Natural killer cell (primary cell): ENCODE measurements at regions not wholly inside any gene's neighbourhood (a gene's known extent, or its start where the extent isn't known, plus 50 kb on each side); places are given as distances from the start of the nearest gene placed in this dataset.
"Not testable (repeated sequence)": the region's sequence is repeated elsewhere in the genome, so short reads cannot be mapped to it uniquely, and the experiment has no call there.

Experiments
- ATAC-seq, 3 donors: fragments of 150-1000 bp in 2 of 3; fragments of 200-7000 bp in 1 of 3; cut with Tn5 transposase; 1 replicate in 1 of 3; 2 replicates in 2 of 3; pipeline ENCODE4 v1.10.0; 2021; ENCODE audit warnings: mild to moderate bottlenecking in 2 of 3, moderate library complexity in 2 of 3
- DNase-seq, 2 donors: peaks; one replicate each; pipeline versions ENCODE4 v3.0.0 to v3.0.0-alpha.2; 2013 to 2021; ENCODE audit warnings: mixed read lengths in 1 of 2
- H3K27ac ChIP-seq: one replicate; pipeline ENCODE4 v1.5.1; 2013; ENCODE audit warnings: mild to moderate bottlenecking, low read length
- H3K27me3 ChIP-seq: one replicate; pipeline ENCODE4 v1.6.1; 2013; ENCODE audit warnings: low read length; ENCODE audit not compliant: control insufficient read depth, insufficient read depth
- H3K36me3 ChIP-seq: one replicate; pipeline ENCODE4 v1.6.1; 2013; ENCODE audit warnings: low read length; ENCODE audit not compliant: control insufficient read depth, insufficient read depth
- H3K4me1 ChIP-seq: one replicate; pipeline ENCODE4 v1.6.1; 2013; ENCODE audit warnings: low read length; ENCODE audit not compliant: control insufficient read depth, insufficient read depth
- H3K4me3 ChIP-seq: one replicate; pipeline ENCODE4 v1.5.1; 2013; ENCODE audit warnings: low read length
- H3K9me3 ChIP-seq: one replicate; pipeline ENCODE4 v1.6.1; 2013; ENCODE audit warnings: low read length; ENCODE audit not compliant: control insufficient read depth, insufficient read depth
- H3K27ac Mint-ChIP-seq, 2 donors: one replicate each; pipeline ENCODE4 v1.8.0; 2022; ENCODE audit warnings: mild to moderate bottlenecking in 2 of 2, mixed read lengths in 2 of 2, moderate library complexity in 1 of 2
- H3K27me3 Mint-ChIP-seq, 2 donors: one replicate each; pipeline ENCODE4 v1.8.0; 2022; ENCODE audit warnings: low read depth in 2 of 2, mixed read lengths in 2 of 2
- H3K36me3 Mint-ChIP-seq: one replicate; pipeline ENCODE4 v1.8.0; 2022; ENCODE audit warnings: mixed read lengths
- H3K4me1 Mint-ChIP-seq, 2 donors: one replicate each; pipeline ENCODE4 v1.8.0; 2022; ENCODE audit warnings: mixed read lengths in 2 of 2
- H3K4me3 Mint-ChIP-seq: one replicate; pipeline ENCODE4 v1.8.0; 2022; ENCODE audit warnings: mild to moderate bottlenecking, moderate library complexity, mixed read lengths
- H3K9me3 Mint-ChIP-seq, 2 donors: one replicate each; pipeline ENCODE4 v1.8.0; 2022; ENCODE audit warnings: mixed read lengths in 2 of 2
- CTCF ChIP-seq: fragments of 200-600 bp; IDR thresholded peaks from one replicate; pipeline ENCODE4 v1.8.0; 2022; ENCODE audit warnings: antibody characterized with exemption
- WGBS: methylation state at CpG from one replicate; pipeline ENCODE4 v1.1.7; 2013; ENCODE audit warnings: missing lambda C conversion rate; ENCODE audit not compliant: insufficient coverage; 5-methylcytosine and 5-hydroxymethylcytosine counted together
- intact Hi-C: fragments of 100-400 bp; cut with micrococcal nuclease; formaldehyde crosslinking; loops from one replicate; pipeline ENCODE4 v1.14.2; 2022

DNA sequence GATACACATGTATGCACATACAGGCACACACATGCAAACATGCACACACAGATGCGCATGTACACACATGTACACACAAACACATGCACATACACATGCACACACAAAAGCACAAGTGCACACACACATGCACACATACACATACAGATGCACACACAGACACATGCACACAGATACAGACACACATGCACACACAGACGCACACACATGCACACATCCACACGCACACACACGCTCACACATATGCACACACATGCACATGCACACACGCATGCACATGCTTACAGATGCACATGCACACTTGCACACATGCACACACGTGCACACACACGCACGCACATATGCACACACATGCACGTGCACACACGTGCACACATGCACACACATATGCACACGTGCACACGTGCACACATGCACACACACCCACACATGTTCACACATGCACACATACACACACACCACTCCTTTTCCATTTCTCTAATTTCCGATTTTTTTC, 283.8 kb upstream of the FRG2C start:
- H3K27me3 ChIP-seq: no peaks in the 10 kb centered on the region
- no peaks in the 10 kb centered on the region for H3K9me3 ChIP-seq
- no peaks in the 10 kb centered on the region for H3K27me3 Mint-ChIP-seq
- H3K27ac ChIP-seq: no peak overlapping the region
- TF ChIP-seq CTCF: no peak
- H3K9me3 Mint-ChIP-seq: peaks cover 10 to 14% of the 10 kb centered on the region in 2 donors
- intact Hi-C loops: no loop called here
- DNase-seq (no peak), ATAC-seq (peak in 1 of 3 donors; percentile 30)
- 97% methylated on average over 12 of the region's 13 CpGs for WGBS
- H3K36me3 ChIP-seq: no peaks in the 10 kb centered on the region
- H3K27ac Mint-ChIP-seq: no peak overlapping the region
- no peak overlapping the region for H3K4me3 ChIP-seq
- H3K4me1 Mint-ChIP-seq: no peaks in the 10 kb centered on the region
- no peaks in the 10 kb centered on the region for H3K4me1 ChIP-seq
- H3K4me3 Mint-ChIP-seq: no peak overlapping the region
- H3K36me3 Mint-ChIP-seq: no peaks in the 10 kb centered on the region

DNA sequence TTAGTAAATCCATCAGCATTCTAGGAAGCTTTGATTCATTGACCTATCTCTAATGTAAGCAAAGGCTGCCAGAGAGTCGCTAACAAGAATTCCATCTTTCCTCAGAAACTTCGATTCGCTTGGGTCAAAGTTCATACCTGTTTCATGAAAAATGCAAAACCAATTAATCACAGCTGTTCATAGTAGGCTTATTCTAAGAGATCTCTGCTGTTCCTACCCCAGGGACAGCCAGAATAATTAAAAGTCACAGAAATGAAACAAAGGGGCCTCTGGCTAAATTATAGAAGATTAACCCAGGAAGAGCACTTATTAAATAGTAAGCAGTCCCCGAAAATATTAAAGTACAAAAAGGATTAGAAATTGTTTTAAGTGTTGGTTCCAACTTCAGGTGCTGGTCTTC, 280.1 kb upstream of the FRG2C start:
- H3K4me3 Mint-ChIP-seq, H3K27ac ChIP-seq, H3K27me3 ChIP-seq, H3K36me3 ChIP-seq, ATAC-seq, H3K4me3 ChIP-seq, H3K9me3 ChIP-seq, H3K4me1 Mint-ChIP-seq, H3K27ac Mint-ChIP-seq, H3K4me1 ChIP-seq, DNase-seq, intact Hi-C loops, H3K27me3 Mint-ChIP-seq, H3K36me3 Mint-ChIP-seq: not testable (repeated sequence)
- 96% methylated on average over 3 of the region's 4 CpGs for WGBS
- peaks cover 6 to 11% of the 10 kb centered on the region in 2 donors for H3K9me3 Mint-ChIP-seq

DNA sequence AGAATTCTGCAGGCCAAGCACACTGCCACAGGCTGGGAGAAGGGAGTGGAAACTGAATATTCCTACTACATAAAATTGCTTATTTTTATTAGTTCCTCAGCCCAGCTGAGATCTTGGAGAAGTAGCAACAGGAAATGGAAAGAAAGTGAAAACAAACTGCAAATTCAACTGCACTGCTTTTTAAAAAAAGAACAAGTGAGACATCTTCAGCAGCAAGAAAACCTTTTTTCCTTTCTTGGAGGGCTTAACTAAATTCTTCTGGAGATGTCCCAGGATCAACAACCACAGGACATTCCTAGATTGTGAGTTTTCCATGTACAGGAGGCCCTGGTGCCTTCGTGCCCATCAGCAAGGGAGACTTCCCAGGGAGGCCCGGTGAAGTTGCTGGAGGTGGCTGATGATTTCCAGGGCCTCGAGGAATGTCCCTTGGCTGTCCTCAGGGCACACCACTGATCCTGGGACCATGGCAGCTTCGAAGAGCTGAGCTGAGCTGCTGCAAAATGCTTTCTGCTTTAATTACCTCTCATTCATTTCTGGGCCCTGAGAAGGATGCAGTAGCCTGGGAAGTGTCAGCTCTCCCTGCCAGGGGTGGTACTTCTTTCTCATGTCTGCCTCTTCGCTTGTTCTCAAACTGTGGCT, 275.5 kb upstream of the FRG2C start:
- H3K36me3 Mint-ChIP-seq, H3K4me3 ChIP-seq, DNase-seq, H3K27ac ChIP-seq, H3K9me3 ChIP-seq, H3K4me1 Mint-ChIP-seq, ATAC-seq, intact Hi-C loops, H3K36me3 ChIP-seq, H3K27ac Mint-ChIP-seq, H3K27me3 Mint-ChIP-seq, H3K4me3 Mint-ChIP-seq, H3K27me3 ChIP-seq, H3K9me3 Mint-ChIP-seq, H3K4me1 ChIP-seq: not testable (repeated sequence)
- WGBS: 85% methylated on average over 5 of the region's 5 CpGs

- 96% methylated on average over 2 of the region's 3 CpGs for WGBS
- DNase-seq, ATAC-seq, H3K4me3 Mint-ChIP-seq, H3K27ac ChIP-seq, H3K27me3 Mint-ChIP-seq, H3K27me3 ChIP-seq, H3K9me3 ChIP-seq, H3K4me1 ChIP-seq, H3K27ac Mint-ChIP-seq, H3K36me3 ChIP-seq, H3K36me3 Mint-ChIP-seq, H3K9me3 Mint-ChIP-seq, intact Hi-C loops, H3K4me3 ChIP-seq, H3K4me1 Mint-ChIP-seq: not testable (repeated sequence)
Measured at GRCh38 chr3:75393288-75393694, 270.8 kb upstream of the FRG2C start.

GRCh38 chr3:75394102-75394501, 270.0 kb upstream of the FRG2C start:
- H3K27me3 Mint-ChIP-seq, H3K9me3 Mint-ChIP-seq, H3K4me3 ChIP-seq, H3K27ac Mint-ChIP-seq, H3K27ac ChIP-seq, H3K4me1 Mint-ChIP-seq, H3K9me3 ChIP-seq, H3K4me1 ChIP-seq, DNase-seq, H3K36me3 Mint-ChIP-seq, ATAC-seq, intact Hi-C loops, H3K27me3 ChIP-seq, H3K4me3 Mint-ChIP-seq, H3K36me3 ChIP-seq: not testable (repeated sequence)
- 95% methylated on average over 5 of the region's 7 CpGs for WGBS

GRCh38 chr3:75394562-75395360, 269.4 kb upstream of the FRG2C start:
- H3K4me3 Mint-ChIP-seq, H3K4me1 ChIP-seq, H3K27me3 Mint-ChIP-seq, H3K27ac ChIP-seq, H3K27ac Mint-ChIP-seq, H3K9me3 ChIP-seq, H3K27me3 ChIP-seq, DNase-seq, H3K4me1 Mint-ChIP-seq, H3K36me3 Mint-ChIP-seq, intact Hi-C loops, ATAC-seq, H3K36me3 ChIP-seq, H3K4me3 ChIP-seq, H3K9me3 Mint-ChIP-seq: not testable (repeated sequence)
- whole genome bisulfite sequencing: 93% methylated on average over 11 of the region's 15 CpGs
